ENCODE measurements at regions not wholly inside any gene's neighbourhood (a gene's known extent, or its start where the extent isn't known, plus 50 kb on each side); places are given as distances from the start of the nearest gene placed in this dataset.

DNA sequence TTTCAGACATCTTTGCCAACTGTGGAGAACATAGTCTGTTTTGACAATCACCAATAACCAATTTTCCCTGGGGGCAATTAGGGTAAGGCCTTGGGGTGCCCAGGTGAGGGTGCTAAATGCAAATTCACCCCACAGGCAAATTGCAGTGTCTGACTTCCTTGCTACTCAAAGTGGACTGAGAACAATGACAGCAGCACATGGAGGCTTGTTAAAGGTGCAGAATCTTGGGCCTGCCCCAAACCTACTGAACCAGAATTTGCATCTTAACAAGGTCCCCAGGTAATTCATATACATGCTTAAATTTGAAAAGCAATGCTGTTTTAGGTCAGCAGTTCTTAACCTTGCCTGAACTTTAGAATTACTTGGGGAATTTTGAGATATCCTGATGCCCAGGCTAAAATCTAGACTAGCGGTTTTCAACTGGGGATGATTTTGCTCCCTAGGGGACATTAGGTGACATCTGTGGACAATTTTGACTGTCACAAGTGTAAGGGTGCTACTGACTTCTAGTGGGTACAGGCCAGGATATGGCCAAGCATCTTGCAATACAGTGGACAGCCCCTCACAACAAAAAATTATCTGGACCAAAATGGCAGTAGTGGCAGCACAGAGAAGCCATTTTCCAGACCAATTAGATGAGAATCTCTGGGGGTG is 80.2 kb upstream of the GCFC2 start:
- DNase-seq: no peak

DNA sequence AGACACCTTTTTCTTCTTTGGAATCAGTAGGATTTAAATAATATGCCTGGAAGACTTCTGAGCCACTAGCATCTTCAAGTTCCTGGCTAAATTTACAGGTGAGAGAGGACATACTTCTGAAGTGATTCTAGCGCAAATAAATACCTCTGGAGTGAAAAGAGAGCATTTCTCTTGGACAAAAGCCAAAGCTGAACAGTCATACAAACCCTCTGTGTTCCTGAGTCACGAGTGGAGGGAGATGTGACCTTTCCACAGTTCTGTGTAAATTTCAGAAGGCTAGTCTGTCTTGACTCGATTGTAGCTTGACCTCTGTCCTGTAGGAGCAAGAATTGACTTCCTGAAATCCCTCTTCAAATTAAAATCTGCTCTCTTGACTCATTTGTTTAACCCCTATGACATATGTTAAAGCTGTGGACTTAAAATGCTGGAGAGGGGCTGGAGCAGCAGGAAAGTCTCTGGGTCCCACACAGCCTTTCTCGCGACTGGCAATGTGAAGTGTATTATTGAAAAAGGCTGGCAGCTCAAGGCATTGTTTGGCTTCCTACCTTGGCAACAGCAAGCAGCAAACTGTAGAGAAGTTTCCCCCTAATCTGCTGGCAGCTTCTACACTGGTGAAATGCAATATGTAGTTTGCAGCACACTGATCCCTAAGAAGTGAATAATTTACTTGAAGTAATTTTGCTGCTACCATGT is 79.6 kb upstream of the GCFC2 start:
- DNase-seq: no peak

DNA sequence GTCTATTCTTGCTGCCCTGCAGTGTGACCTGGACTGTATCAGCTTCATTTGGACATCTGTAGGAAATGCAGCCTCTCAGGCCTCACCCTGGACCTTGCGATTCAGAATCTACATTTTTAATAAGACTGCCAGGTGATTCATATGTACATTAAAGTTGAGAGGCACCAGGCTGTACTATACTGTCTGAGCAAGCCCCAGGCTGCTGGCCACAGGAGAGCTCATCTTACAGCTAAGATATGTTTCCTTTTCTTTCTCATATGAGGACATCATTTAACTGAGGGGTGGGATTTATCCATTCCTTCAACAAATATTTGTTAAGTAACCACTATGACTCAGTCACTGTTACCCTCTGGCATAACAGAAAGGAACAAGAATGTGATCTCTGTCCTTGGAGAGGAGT is 78.2 kb upstream of the GCFC2 start:
- DNase-seq: no peak

DNA sequence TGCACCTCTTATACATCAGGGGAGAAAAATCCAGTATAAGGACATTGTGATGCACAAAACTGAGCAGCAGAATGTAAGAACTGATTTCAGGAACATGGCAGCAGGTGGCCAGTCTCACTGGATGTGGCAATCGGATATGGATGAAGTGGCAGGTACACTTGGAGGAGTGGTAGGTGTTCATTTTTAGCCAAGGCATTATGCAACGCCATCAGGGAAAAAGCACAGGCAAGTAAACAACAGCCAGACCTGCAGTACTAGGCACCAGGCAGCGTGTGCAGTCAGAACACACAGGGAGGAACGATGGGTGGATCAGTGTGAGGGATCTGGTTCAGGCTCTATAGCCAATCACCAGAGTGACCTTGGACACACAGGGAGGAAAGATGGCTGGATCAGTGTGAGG is 77.4 kb upstream of the GCFC2 start:
- no peak for DNase-seq

DNA sequence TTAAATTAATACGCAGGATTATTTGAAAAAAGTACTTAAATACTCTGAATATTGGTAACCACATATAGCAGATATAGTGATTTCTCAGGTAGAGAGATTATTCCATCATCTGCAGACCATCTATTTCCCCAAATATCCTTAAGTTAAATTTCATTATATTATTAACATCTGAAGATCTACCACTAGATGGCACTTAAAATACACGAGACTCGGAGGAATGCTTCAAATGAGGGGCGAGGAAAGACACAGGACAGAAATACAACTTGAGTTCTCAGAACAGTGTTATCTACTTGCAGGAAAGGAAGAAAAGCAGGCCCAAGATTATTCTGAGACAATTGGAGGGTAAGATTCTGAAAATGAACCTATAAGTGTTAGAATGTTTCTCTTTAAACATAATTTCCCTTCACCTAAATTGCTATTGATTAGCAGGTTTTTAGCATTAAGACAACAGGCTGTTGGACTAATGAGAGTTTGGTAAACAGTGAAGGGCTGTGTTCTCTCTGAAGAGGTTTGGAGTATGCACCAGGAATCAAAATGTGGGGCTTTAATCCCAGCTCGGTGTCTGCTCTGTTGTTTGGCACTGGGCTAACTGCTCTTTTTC is 76.9 kb upstream of the GCFC2 start:
- peak in 1 of 6 experiments; percentile 3 for DNase-seq

DNA sequence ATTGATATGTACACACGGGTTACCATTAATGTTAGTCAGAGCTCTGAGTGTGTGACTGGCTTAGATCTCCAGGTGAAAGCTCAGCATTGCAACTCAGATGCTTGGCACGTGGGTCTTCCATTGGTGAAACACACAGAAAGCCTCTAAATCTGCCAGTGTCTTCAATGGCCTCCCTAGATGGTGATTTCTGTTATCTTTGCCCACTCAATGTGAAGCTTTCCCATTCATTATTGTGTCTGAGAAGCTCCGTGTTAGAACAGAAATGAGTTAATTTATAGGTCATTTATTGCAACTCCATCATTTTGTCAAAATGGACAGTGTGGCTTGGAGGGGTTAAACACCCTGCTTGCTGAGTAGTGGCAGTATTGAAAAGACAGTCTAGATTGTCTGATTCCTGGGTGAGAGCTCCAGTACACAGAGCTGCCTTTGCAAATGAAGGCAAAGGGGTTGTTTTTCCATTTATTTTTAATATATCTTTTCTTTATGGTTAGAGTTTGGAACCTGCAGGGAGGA is 64.7 kb upstream of the GCFC2 start:
- DNase-seq: no peak

DNA sequence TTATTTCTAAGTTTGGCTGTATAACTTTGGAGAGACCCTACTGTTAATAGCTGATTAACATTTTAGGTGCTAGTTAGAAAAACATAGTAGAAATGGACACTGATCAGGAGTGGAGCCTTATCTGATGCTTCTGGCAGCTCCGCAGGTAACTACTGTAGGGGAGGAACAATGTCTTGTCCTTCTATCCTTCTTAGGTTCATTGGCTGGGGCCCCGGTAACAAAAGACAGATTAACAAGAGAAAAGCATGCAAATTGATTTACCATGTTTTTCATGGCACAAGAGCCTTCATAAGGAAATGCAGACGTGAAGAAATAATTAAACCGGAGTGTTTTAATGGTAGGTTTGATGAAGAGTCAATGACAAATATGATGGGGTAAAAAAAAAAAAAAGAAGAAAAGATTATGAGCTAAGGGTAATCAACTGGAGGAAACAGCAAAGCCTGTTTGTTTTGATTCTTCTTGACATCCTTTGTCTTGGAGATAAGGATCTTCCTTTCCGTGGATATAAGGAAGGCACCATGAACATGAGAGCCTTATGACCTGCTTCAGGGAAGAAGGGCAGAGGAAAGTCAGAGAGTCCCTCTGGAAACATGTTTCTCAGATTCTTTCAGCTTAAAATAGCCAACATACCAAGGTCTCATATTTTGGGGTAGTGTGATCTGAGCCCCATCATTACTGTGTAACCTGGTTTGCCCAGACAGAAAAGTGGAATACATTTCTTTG is 62.4 kb upstream of the GCFC2 start:
- no peak for DNase-seq

DNA sequence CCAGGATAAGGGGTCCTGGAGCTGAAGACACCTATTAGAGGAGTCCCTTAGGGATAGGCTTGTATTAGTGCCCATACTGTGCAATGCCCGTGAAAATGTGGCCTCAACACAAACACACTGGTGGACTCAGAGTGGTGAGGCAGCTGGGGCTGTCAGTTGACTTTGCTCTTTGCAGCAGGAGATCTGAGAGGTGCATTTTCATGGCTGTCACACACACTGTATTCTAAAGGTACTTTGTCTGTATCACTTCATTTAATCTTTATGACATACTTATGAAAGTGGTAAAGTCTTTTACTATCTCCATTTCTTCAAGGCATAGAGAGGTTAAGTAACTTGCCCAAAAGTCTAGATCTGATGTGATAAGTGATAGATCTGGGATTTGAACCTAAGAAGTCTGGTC is 55.1 kb upstream of the GCFC2 start:
- no peak for DNase-seq

DNA sequence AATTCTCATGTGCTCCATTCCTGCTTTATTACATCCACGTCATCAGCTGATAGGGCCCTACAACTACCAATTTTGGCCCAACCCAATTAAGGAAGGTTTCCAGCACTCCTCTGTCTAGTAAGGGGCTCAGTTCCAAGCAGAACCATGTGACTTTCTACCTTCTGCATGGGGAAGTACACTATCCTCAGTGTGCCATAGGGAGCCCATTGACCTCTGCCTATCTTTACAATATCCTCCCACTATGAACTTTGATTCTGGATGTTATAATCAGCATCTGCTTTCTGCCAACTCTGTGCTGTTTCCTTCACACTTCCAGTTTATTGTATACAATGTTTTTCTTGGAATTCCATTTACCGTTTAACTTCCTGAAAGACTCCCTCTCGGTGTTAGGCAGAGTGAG is 53.9 kb upstream of the GCFC2 start:
- DNase-seq: no peak
